ENCODE measurements at regions not wholly inside any gene's neighbourhood (a gene's known extent, or its start where the extent isn't known, plus 50 kb on each side); places are given as distances from the start of the nearest gene placed in this dataset.
"Not testable (repeated sequence)": the region's sequence is repeated elsewhere in the genome, so short reads cannot be mapped to it uniquely, and the experiment has no call there.

DNA sequence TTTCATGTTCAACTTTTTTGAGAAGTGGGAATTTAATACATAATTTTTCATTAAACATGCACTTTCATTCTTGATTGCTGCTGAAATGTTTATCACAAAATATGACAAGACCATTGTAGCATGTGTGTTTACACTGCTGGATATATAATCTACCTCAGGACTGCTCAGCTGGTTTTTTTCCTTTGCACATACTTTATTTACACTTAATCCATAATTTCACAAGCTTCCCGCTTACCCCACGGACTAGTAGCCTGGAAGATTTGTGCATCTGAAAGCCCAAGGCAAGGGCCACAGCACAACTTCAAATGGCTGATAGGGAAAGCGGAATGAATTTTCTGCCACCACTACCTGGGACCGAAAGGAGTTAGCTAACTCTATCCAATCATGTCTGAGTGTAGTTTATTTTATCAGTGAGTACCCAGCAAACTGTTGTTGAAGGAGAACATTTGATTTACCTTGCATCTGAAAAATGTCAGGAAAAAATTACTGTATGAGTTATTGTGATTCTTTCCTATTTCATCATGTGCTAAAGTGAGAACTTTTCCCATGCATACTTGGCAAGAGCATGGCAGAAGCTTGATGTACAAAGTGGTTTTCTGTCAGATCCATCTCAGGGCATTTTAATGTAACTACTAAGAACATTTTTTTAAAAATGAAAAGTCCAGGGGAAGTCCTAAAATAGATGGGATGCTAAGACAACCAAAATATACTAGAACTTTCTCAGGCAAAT lies 558.2 kb upstream of the USP24 start:
- in situ Hi-C loops (cut with MboI; ENCODE audit: low pct_unique_long_range_greater_than_20kb, low sequenced_read_pairs) = no loop called here
- no peak for DNase-seq

DNA sequence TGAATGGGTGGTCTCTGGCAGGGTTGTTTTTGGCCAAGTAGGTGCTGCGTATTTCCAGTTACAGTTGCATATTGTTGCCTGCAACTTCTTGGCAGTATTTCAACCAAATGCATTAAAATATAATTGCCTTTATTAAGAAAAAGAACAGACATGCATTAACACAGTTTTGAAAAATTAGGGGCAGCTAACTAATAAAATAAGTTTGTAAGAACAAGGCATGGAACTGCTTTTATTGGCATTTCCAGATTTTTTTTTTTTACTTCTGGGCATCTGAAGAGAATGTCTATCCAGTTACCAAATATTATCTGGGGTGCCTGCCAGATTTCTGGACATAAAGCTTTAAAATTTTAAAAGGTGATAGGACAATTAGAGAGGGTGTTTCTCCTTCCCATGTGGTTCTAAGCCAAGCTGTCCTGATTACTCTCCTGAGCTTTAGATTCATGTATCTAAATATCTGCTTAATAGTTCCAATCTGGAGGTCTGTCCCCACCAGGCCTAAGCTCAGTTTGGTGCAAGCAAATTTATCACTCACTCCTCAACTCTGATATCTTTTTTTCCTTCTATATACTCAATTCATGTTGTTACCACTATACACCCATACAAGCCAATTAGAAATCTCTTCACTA lies 553.3 kb upstream of the USP24 start:
- DNase-seq = no peak
- in situ Hi-C loops (cut with MboI; ENCODE audit: low pct_unique_long_range_greater_than_20kb, low sequenced_read_pairs) = no loop called here

DNA sequence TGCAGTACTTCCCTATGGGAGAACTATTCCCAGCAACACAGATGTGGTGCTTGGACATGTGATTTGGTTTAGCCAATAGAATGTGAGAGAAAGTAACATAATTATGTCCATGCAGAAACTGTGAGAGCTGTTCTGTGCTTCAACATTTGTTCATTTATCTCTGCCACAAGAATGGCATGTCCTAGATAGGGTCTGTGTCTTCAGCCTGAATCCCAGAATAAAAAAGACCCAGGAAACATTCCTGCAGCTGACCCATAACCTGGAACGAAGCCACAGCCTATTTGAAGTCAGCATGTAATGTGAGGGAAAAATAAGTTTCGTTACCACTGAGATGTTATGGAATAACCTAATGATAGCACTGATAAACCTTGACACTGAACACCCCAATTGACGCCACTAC lies 552.0 kb upstream of the USP24 start:
- in situ Hi-C loops (cut with MboI; ENCODE audit: low pct_unique_long_range_greater_than_20kb, low sequenced_read_pairs) = no loop called here
- DNase-seq = no peak

DNA sequence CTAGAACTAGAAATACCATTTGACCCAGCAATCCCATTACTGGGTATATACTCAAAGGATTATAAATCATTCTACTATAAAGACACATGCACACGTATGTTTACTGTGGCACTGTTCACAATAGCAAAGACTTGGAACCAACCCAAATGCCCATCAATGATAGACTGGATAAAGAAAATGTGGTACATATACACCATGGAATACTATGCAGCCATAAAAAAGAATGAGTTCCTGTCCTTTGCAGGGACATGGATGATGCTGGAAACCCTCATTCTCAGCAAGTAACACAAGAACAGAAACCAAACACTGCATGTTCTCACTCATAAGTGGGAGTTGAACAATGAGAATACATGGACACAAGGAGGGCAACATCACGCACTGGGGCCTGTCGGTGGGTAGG lies 550.3 kb upstream of the USP24 start:
- DNase-seq; in situ Hi-C loops (cut with MboI; ENCODE audit: low pct_unique_long_range_greater_than_20kb, low sequenced_read_pairs): not testable (repeated sequence)

DNA sequence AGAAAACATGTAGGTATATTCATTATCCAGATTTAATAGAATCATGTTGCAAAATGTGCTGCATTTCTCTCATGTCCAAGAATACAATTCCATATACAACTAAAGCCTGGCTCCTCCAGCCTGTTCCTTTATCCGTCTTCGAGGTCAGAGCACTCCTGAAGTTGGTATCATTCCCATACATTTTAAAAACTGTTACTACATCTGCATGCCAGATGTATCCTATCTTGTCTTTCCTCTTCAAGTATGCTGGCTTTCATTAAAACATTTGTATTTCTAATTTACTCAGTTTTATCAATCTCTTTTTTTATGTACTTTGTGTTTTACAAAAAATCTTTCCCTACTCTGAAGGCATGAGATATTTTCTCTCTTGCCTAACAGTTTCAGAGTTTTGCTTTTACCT lies 536.6 kb upstream of the USP24 start:
- in situ Hi-C loops (cut with MboI; ENCODE audit: low pct_unique_long_range_greater_than_20kb, low sequenced_read_pairs) = no loop called here
- DNase-seq = no peak

DNA sequence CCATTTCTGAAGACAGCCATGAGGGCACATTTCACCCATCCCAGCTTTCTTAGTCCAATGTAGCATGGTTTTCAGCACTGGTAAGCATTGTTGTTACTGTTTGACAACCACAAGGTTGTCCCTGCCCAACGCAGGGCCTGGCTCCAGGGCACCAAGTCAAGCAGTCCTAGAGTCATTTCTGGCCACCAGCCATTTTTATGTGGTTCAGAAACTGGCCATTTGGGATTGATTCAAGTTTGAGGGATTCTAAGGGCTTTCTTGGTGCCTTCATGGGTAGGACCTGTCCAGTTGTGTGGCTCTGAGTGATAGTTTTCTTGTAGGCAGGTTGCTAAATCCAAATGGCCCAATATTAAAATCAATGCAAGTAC lies 535.4 kb upstream of the USP24 start:
- in situ Hi-C loops (cut with MboI; ENCODE audit: low pct_unique_long_range_greater_than_20kb, low sequenced_read_pairs) = no loop called here

DNA sequence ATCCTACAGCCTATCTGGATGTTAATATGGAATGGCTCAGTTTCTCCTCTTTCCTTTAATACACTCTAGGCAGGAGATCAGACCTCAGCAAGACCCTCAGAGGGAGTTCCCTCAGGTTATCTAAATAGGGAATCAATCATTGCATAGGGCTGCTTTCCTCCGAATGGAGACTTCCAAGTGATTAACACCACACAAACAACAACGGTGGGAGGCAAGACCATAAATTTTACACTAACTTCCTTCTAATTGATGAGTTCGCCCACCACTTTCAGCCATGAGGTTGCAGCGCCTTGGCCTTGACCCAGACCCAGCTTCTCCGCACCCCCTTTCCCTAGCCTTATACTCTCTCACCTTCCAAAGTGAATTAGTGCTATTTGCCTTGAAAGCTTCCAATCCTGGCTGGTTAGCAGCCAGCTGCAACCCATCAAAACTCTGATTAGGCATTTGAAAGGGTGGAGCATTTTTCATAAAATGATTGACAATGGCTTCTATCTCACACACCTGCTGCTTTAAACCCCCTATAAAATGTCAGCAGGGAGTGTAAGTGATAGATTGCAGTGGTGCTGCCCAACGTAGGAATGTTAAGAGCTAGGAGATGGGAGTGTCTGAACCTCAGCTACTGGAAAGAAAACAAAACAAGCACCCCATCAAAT lies 534.9 kb upstream of the USP24 start:
- in situ Hi-C loops (cut with MboI; ENCODE audit: low pct_unique_long_range_greater_than_20kb, low sequenced_read_pairs) = no loop called here
- DNase-seq = no peak

More for the DNA sequence above, 535.4 kb upstream of the USP24 start:
- no peak for DNase-seq

DNA sequence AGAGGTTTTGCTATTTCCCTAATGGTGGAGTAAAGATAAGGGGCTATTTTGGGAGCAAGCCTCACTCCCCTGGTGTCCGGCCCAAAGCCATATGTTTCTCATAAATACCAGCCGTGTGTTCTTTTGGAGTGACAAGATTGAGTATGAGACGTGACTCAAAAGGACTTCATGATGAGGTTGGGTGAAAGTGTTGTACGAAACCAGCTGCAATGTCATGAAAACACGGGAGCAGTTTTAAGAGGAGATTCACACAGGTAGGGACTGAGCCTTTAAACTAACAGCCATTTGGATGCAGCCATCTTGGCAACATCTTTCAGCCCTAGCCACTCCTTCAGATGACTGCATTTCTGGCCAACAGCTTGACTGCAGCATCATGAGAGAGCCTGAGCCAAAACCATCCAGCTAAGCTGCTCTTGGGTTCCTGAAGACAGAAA lies 532.3 kb upstream of the USP24 start:
- in situ Hi-C loops (cut with MboI; ENCODE audit: low pct_unique_long_range_greater_than_20kb, low sequenced_read_pairs) = no loop called here
- DNase-seq = no peak

DNA sequence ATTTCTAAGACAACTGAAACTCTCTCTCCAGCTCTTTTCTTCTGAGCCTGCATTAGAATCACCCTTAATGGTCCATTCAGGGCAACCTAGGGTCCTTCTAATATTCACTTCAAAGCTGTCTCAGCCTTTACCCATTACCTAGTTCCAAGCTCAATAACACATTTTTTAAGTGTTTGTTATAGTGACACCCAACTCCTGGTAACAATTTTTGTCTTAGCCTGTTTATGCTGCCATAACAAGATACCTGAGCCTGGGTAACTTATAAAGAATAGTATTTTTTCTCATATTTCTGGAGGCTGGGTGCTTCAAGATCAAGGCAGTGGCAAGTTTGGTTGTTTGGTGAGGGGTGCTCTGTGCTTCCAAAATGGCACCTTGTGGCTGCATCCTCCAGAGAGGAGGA lies 531.5 kb upstream of the USP24 start:
- DNase-seq = no peak
- in situ Hi-C loops (cut with MboI; ENCODE audit: low pct_unique_long_range_greater_than_20kb, low sequenced_read_pairs) = no loop called here

DNA sequence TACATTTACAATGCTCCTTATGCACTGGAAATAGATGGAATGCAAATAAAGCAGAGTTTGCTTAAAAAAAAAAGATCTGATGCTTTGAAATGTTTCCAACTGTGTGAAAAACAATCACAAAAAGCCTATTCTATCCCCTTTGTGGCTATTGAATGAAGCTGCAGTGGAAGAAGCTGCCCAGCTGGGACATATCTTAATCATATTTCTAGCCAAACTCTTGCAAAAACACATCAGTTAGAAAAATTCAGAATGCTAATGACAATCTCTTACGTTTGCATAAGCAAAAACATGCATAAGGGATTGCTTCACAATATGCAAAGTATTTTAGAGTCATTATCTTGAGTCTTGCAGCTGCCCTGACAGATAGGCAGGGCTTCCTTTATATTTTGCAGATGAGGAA lies 526.4 kb upstream of the USP24 start:
- in situ Hi-C loops (cut with MboI; ENCODE audit: low pct_unique_long_range_greater_than_20kb, low sequenced_read_pairs) = no loop called here
- no peak for DNase-seq

DNA sequence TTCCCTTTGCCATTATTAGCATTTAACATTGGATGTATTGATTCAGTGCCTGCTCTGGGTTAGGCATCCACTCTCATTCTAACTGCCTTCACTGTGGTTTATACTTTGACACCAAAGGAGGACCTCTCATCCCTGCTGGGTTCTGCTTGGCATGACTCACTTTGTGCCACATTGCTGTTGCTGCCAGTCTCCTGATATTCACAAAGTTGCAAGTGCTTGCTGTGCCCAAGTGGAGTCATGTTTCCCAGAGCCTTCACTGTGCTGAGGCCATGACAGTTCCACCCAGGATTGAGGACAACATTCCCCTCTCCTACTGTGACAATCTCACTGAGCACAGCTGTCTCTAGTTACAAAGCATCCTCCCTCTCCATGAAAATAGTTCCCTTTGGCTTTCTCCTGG lies 519.9 kb upstream of the USP24 start:
- no peak for DNase-seq
- in situ Hi-C loops (cut with MboI; ENCODE audit: low pct_unique_long_range_greater_than_20kb, low sequenced_read_pairs) = no loop called here

DNA sequence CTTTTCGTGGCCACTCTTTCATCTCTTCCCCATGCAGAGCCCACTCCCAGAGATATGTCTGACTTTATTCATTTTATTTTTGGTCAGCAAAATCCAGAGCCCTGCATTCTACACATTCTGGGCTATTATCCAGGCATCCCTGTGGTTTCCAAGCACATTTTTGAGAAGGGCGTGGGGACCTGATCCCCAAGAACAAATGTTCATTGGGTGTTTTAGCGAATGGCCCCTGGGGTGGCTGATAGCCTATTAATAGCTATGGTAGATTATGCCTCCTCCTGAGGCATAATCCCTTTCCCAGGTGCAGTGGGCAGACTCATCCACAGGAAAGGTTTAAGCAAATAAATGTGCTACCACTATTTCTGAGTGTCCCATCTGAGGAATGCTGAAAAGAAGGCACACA lies 511.8 kb upstream of the USP24 start:
- no peak for DNase-seq
- in situ Hi-C loops (cut with MboI; ENCODE audit: low pct_unique_long_range_greater_than_20kb, low sequenced_read_pairs) = no loop called here

DNA sequence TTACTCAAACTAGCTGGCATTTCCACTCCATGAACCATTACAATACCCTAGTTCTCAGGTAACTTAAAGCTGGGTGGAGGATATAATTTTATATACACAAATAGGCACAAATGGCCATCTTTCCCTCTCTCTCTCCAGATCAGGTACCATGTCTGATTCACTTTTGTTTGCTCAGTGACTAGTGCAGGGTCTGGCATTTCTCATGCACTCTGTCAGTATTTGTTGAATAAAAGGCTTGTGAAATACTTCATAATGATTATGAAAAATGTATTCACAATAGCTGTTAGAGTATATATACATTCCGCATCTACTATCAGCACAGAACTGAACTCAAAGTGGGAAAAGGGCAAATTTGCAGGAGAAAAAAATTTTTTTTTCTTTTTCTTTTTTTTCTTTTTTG lies 510.2 kb upstream of the USP24 start:
- DNase-seq = no peak
- in situ Hi-C loops (cut with MboI; ENCODE audit: low pct_unique_long_range_greater_than_20kb, low sequenced_read_pairs) = no loop called here

DNA sequence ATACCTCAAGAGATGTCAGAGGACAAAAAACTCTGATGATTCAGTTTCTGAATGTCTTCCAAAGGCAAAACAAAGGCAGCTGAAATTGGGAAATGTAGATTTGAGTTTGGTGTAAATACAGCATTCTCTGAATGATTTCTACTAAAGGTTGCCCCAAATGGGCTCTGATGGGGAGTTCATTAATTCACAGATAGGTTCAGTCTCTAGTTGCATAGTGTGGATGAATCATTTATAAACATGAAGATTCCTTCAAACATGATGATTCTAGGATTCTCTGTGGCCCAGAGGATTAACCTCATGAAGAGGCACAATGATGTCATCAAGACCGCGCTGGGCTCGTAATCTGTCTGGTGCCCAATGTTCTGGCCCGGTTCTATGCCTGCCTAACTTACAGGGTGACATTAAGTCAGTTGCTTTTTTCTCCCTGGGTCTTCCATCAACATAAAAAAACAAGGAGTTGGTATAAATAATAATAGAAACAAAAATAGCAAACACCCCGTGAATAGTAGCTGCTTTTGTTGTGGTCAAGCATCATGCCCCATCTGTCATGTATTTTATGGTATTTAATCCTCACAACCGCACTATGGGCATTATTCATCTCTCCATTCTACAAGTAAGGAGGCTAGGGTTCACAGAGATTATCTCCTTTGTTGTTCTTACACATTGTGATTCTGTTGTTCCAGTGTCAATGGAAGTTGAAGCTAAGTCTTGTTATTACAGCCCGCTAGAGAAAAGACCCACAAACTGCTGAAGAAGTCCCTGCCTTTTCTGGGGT lies 509.6 kb upstream of the USP24 start:
- DNase-seq = no peak
- in situ Hi-C loops (cut with MboI; ENCODE audit: low pct_unique_long_range_greater_than_20kb, low sequenced_read_pairs) = no loop called here

DNA sequence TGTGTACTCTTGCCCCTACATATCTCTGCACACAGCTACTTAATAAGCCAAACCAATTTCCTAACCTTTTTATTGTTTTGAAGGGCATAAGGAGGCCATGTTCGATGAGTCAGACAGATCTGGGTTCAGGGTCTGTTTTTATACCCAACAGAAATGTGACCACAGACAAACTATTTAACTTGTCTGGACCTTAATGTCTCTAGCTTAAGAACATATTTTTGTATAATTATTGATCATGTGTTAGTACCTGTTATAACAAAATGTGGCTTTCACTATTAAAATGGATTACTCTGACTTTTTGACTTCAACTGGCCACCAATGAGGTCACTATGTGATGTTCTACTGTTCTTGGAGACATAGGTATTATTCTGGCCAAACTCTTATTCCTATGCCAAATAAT lies 507.8 kb upstream of the USP24 start:
- in situ Hi-C loops (cut with MboI; ENCODE audit: low pct_unique_long_range_greater_than_20kb, low sequenced_read_pairs) = no loop called here
- DNase-seq = no peak

DNA sequence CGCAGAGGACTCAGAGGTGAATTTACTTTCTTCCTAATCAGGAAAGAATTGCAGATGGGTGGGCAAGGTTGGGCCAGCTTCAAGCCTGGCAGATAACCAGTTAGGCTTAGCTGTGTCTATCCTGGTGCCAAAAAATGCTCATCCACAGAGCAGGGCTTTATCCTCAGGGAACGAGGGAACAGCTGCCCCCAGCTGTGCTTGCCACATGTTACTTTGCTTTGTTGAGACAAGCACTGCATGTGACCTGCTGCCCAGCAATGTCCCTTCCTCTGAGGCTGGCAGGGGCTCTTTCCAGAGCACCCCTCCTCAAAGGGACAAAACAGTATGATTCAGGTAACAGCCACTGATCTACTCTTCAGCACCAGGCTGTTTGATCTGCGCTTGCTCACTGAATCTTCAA lies 505.1 kb upstream of the USP24 start:
- in situ Hi-C loops (cut with MboI; ENCODE audit: low pct_unique_long_range_greater_than_20kb, low sequenced_read_pairs) = no loop called here
- no peak for DNase-seq

DNA sequence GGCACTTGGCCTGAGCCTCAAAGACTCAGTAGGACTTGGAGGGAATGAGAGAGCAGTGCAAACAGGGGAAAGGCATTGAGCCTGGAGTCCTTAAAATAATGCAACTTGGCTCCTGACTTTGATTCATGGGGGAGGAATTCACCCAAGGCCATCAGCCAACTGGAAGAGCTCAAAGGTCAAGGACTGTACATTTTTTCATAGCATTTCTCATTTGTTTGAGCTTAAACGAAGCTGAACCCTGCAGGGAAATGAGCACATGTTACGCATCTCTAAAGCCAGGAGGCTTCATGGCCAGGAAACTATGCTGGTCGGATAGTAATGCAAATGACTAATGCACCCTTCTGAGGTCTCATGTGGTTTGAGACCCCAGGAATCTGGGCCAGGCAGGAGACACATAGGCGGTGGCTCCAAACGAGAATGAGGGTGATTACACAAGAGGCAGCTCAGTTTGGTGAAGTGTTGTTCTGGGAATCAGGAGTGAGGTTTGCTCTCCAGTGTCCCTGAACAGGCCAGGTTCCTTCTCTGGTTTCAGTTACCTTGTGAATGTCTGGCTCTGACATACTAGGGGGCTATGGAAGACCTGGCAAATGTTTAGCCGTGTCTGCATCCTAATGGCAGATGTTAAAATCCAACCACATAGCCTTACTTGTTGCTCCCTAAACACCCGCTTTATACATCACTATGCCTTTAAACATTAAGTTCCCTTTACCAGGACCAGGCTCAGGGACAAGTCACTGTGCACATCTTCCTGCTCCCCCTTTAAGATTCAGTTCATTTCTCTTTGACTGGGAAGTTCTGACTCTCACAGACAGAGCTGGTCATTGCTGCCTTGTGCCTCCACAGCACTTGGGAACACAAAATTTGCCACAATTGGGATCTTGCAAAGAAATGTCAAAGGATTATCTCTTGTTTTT lies 503.9 kb upstream of the USP24 start:
- in situ Hi-C loops (cut with MboI; ENCODE audit: low pct_unique_long_range_greater_than_20kb, low sequenced_read_pairs) = no loop called here
- no peak for DNase-seq

DNA sequence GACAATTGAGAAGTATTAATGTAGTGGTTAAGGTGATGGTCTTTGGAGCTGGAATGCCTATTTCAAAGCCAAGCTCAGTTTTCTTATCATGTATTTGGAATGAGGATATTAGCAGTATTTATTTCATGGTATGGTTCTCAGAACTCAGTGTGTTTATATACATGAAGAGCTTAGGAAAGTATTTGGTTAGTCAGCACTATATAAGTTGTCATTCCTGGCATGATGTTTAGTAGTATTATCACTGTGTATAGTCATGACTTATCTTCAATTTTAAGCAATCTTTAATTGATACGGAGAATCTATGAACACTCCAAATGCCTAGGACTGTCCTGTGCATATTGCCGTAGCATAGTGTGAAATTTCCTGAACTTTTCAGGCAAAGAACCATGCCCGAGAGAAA lies 501.9 kb upstream of the USP24 start:
- in situ Hi-C loops (cut with MboI; ENCODE audit: low pct_unique_long_range_greater_than_20kb, low sequenced_read_pairs) = no loop called here
- no peak for DNase-seq

DNA sequence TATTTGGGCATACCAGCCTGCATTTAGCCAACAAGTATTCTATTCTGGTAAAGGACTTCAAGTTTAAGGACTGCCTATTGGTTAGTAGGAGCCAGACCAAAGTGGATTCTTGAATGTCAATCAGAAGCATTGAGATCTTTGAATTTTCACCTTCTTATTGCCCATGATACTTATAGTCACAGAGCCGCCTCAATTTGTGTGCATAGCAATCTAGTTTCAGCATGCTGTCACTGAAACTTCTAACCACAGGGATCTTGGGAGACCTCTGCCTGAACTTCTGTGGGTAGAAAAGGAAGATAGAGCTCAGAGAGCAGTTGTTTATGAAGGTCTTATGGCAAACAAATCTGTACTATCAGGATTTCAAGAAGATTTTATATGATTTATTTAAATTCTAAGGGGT lies 501.4 kb upstream of the USP24 start:
- no peak for DNase-seq
- in situ Hi-C loops (cut with MboI; ENCODE audit: low pct_unique_long_range_greater_than_20kb, low sequenced_read_pairs) = no loop called here
